EH (cell line): ENCODE measurements at regions not wholly inside any gene's neighbourhood (a gene's known extent, or its start where the extent isn't known, plus 50 kb on each side); places are given as distances from the start of the nearest gene placed in this dataset.
A peak's percentile ranks its signal among the peaks of the same experiment; 100 is the strongest.
"Not testable (repeated sequence)": the region's sequence is repeated elsewhere in the genome, so short reads cannot be mapped to it uniquely, and the experiment has no call there.

ENCODE experiments used
- DNase-seq: peaks from one replicate; pipeline ENCODE4 v3.0.0-alpha.2; 2015; ENCODE audit warnings: low read depth

DNA sequence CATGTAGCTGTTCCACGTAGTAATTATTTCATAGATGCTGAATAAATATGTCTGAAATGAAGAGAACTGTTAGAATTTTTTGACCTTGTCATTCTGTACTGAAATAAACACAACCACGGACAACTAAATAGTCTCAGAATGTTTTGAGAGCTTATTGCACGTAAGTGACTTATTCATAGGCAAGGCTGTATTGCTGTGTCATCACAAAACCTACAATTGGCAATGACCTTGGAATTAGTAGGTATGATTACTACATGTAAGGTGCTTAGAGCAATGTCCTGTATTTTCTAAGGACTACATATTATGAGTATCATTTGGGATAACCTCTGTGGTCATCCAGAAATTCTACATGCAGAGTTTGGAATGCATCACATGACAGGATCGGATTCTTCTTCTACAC lies 237.2 kb upstream of the PUDP start:
- no peak for DNase-seq

DNA sequence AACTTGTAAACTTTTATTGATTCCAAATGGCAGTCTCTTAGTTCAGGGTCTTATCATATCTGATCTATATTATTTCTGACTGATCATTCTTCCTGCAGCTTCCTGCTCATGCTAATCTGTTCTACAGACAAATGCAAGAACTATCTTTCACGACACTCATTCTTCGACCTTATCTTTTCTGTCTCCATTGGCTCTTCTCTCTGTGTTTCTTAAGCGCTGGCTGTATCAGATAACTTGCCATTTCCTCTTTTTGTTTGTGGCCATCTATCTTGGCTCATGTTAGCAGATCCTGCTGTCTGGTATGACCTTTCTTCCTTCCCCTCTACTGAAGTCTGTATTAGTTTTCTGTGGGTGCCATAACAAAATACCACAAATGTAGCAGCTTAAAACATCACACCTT lies 230.5 kb upstream of the PUDP start:
- no peak for DNase-seq

DNA sequence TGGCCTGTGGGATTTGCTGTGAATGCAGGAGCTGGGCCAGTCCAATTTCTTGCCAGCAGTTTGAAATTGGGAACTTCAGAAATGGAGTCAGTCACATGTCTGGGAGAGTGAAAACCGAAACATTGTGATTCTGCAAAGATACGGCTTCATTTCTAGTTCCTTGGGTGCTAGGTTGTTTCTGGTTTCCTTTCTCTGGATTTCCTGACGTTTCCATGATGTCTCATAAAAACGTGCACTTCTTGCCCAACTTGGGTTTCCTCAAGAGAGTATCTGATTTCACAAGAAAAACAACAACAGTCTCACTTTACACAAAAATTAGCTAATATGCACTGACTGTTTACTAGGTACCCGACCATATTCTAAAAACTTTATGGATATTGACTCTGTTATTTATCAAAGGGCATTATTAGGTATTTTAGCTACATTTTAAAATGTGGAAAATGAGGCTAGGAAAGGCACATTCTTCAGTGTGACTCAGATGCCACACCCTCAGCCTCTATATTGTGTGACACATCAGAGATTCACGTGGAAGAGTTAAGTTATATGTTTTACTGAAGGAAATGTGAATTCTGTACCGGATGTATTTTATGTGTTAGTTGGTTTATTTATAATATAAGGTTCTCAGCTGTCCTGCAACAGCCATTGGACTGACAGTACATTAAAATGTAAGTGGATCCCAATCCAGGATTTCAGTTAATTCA lies 225.0 kb upstream of the PUDP start:
- peak; percentile 80 for DNase-seq

DNA sequence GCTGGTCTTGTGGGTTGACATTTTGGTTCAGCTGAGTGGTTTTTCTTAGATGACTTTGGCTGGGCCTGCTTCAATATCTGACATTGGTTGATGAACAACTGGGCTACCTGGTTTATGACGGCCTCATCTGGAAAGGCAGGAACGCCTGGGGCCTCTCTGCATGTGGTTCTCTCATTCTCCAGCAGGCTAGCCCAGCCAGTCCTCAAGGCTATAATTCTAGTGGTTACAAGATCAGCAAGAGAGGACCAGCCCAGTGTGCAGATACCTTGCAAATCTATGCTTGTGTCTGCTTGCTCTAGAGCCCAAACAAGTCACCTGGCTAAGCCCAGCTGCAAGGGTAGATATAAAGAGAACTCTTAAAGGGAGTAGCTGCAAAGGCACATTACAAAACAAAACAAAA lies 214.2 kb upstream of the PUDP start:
- DNase-seq, result no peak

DNA sequence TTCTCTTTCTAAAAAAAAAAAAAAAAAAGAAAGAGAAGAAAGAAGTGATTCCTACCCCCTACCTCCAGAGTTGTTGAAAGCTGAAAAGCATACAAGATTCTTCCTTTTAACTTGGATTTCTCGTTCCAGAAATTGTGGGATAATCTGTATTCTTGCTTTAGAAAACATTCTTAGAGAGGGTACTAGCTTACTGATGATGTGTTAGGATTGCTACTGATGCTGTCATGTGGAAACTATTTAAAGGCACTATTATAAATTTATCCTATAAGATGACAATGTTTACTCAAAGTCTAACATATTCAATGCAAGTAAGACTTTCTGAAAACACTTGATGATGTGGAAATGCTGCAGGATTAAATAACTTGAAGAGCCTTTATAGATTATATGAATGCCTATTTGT lies 204.0 kb upstream of the PUDP start:
- peak; percentile 56 for DNase-seq

DNA sequence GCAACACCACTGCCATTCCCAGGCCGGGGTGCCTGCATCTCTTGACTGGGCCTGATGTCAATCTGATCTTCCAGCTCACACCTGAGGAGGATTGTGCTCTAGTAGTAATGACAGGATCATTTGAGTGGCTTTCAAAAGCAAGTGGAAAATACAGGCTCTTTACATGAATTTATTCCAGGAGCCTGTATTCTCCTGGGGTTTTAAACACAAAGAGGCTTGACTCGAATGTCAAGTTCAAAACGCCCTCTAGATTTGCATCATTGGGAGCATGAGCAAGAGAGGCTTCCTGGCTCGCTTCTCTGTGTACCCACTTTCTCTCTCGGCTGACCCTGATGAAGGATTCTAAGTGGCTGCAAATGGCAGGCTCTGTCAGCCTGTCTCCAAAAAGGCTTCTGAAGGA lies 199.5 kb upstream of the PUDP start:
- DNase-seq, result no peak

DNA sequence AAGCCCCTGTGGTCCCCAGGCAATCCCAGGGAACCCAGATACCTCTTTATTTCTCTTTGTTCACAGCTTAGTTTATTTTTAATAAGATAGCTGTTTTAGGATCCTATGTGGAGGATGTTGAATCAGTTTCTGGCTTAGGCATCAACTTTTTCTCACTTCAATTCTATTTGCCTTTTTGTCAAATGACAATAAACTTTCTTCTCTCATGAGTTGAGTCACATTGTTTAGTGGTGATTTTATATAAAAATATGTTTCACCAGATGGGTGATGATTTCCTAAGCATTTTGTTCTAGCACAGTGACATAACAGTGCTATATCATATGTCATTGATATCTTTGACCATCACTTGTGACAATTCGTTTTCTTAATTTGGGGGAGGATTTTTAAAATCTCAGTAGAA lies 198.1 kb upstream of the PUDP start:
- DNase-seq, result peak; percentile 65

DNA sequence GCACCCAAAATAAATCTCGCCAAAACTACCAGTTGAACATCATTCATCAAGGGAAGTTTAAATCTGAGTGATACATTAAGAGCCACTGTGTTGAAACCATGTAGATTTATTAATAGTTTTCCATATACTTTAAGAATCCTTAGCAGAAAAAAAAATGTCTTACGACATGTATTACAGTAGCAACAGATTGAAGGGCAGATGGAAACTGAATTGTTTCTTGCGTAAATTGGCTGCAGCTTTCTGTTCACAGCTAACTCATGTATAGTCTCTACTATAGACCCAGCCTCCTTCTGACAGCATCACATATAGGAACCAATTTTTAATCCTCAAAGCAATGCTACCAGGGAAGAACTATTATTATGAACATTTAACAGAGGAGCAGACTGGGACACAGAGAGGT lies 195.2 kb upstream of the PUDP start:
- DNase-seq, result no peak

DNA sequence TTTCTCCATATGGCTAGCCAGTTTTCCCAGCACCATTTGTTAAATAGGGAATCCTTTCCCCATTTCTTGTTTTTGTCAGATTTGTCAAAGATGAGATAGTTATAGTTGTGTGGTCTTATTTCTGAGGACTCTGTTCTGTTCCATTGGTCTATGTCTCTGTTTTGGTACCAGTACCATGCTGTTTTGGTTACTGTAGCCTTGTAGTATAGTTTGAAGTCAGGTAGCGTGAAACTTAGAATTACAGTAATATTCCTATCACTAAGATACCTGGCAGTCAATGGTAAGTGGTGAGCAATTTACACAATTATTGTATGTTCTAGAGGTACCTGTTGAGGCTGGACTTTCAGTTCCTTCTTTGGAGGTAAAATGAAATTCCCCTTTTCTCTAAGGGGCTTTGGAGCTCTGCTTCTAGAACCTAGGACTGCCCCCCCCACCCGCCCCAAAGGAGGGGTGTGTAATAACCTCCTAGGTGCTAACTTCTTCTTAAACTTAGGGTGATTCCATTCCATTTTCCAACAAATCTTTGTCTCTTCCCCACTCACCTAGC lies 187.9 kb upstream of the PUDP start:
- DNase-seq, result not testable (repeated sequence)

DNA sequence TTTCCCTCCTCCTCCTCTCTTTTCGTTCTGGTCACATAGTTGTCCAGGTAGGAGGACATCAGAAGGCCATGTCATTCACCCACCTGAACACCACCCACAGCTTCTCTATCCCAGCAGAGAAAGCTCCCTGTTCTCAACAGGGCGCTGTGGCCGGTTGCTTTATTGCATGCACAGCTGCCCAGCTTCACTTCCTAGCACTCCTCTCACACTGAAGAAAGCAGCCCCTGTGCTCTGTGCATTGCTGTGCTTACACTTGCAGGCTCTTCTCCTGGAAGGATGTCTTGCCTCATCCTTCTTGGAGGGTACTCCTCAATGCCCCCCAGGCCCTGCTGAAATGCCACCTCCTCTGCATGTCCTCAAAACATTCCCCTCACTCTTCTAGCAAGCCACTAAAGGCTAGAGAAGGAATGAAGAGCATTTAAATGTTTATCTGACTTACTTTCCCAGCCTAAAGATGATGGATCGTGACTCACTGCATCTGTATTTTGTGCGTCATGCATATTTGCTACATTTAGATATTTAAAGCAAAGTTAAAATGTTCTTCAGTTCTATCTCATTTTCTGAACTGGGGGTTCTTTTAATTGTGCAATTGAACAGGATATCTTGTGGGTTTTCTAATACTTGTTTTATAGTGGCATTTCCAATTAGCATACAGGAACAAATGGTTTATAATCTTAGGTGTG lies 186.4 kb upstream of the PUDP start:
- peak; percentile 94 for DNase-seq

DNA sequence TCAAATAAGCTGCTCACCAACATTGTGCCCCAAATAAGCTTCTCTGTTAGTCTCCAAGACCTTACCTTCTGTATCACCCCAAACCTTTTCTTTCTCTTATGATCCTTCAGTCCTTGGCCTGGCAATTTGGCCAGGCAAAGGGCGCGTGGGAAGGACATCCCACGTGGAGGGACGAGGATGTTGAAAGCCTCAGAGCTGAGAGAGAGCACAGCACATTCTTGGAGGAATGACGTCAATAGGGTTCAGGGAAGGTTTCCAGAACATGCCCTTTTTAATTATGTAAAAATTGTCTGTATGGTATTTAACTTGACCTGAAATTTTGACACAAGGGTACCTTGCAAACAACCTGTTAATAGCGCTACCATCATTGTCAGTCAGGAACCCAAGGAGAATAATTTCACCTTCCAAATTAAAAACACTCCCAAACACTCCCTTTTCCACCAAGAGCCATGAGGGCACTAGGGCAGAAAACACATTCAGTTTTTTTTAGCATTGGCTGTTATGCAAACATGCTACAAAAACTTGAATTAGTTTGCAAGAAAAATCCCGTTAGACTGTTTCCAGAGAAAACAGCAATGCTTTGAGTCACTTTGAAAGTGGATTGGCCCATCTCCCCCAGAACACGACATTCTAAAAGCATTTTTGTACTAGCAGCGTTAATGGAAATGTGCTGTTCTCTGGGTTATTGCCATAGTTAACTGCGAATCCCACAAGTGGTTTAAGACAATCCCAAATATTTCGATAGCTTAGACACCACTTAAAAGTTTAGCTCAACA lies 183.2 kb upstream of the PUDP start:
- peak; percentile 96 for DNase-seq

DNA sequence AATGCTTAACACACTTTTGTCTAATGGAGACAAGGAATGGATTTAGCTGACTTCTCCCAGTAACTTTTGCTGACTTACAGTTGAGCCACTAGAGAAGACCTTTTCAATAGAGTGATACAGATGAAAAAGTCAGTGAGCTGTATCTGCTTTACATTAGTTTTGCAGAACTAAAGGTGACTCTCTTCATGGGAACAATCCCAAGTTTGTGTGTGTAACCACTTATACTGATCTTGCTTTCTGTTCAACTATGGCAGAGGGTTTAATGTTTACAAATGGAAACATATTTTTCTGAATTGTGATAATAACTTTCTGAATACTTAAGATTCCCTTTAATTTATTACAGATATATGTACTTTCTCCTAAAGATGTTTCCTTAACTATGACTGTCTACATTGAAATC lies 182.6 kb upstream of the PUDP start:
- DNase-seq, result peak; percentile 44

DNA sequence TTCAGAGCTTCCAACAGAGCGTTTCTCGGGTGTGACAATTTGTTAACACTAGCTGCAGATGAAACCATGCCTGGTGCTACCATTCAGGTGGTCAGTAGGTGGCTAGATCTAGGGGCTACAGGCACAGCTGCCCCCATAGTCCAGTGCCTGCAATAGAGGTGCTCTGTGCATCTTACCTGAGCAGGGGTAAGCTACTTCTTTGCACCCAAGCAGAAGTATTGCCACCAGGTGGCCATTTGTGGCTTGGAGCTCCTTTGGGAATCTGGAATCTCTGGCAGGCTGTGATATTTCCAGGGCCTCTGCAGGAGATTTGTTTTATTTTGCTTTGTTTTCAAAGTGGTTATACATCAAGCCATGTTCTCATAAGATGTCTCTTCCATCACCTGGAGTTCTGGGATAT lies 170.7 kb upstream of the PUDP start:
- DNase-seq, result no peak

DNA sequence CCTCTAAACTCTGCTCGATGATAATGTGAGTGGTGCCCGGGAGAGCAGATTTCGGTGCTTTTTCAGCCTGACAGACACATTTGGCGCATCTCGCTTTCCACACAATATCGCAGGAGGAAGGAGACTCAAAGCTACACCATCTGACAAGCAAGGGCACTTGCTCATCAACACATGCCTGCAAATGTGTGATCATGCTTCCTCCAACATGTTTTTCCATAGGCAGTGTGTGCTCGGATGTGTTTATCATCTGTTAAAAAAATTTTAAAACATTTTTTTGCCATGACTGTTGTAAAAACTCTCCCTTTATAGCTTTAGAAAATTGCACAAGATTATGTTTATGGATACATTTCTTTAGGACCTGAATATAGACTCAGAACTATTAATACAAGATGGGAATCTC lies 170.3 kb upstream of the PUDP start:
- DNase-seq, result peak; percentile 63

DNA sequence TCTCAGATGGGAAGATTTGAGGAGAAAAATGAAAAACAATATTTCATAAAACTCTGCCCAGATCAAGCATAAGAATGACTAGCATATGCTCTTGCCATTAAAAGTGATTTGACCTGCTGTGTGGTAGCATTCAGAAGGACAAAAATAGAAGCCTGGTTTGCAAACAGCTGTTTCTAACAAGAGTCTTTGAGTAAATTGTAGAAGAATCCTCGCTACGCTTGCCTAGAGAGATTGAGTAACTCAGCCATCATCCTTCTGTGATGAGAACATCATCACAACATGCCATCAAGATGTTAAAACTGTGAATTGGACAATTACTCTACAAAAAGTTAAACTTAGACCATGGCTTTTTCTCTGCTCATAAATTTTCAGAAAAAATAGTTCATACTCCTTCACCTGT lies 168.9 kb upstream of the PUDP start:
- peak; percentile 82 for DNase-seq

DNA sequence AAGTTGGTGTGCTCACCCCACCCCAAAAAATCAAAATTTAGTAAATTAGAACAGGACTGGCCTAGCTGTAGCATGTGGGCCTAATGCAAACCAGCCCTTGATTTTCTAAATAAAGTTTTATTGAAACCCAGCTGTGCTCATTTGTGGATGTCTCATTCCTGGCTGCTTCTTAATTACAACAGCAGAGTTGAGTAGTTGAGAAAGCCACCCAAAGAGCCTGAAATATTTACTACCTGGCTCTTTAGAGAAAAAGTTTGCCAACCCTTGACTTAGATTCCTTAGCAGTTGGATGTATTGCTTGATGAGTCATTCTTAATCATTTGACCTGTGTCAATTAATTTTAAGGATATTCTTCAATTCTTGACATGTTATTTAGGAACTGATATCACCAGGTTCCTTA lies 168.3 kb upstream of the PUDP start:
- DNase-seq, result peak; percentile 56

DNA sequence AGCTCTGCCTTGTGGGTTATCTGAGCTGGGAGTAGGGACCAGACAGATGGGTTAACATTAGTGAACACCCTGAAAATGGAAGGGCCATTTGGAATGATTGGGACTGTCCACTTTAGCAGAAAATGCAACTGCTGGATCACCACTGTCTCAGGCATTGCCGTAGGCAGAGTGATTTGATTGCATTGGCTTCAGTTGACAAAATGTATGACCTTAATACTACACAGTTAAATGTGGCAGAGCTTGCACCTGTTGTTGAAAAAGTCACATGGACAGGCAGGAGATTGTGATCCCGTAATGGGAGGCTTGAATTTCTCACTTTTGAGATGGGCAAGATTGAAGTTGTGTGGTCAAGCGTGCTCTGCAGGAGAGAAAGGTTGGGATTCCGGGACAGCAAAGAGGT lies 166.5 kb upstream of the PUDP start:
- no peak for DNase-seq

DNA sequence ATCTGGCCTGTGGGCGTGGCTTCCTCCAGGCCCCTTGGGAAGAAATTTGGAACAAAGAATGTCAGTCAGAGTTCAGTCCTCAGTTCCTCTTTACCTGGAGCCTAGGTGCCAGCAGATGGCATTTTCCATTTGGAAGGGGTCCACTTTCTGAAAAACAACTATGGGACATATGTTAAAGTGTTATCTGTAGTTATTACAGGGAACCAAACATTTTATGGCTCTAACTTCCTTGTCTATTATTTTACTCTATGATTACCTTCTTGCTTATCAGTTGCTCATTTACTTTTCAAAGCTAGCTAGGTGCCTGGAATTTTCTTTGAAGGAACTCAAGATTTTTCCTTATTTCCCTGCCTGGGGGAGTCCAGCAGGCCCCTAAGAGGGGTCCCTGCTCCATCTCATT lies 159.8 kb upstream of the PUDP start:
- DNase-seq, result no peak

DNA sequence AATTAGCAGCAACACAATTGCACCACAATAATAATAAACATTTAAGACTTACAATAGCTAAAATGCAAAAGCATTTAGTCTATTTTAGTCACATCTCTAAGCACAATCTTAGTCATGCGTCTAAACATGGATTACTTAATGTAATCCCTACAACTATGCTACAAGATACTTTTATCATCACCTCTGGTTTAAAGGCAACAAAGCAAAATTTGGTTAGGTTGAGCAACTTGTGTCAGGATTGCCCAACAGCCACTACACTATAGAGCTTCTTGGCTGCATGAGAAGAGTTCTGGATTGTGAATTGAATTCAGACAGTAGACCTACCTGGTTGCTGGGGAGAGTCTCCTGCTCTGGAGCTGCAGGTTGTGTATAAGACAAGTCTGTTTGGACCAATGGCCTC lies 146.5 kb upstream of the PUDP start:
- peak; percentile 31 for DNase-seq

DNA sequence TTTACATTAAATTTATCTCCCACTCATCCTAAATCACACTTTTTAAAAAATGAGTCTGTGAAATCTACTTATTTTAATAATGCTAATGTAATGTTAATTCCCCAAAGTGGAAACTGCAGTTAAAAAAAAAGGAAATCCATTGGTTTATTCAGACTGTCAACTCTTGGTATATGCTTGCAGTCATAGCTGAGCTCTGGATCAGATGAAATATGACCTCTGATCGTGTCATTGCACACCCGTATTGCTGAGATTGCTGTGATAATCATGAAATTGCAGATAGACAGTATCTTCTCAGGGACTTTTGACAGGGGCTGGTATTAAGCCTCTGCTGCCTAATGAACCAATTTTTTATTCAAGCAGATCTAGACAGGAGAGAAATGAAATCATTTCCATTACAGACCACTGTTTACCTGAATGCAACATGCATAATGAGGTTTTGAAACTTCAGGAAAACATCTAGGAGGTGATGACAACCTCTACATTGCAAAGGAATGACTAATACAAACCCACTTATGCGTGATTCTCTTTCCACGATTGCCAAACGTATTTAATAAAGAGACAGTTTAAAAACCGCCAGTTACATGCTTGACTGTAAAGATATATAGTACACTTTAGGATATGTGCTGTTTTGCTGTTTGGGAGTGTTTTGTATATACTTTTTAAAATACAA lies 138.3 kb upstream of the PUDP start:
- DNase-seq, result peak; percentile 11

DNA sequence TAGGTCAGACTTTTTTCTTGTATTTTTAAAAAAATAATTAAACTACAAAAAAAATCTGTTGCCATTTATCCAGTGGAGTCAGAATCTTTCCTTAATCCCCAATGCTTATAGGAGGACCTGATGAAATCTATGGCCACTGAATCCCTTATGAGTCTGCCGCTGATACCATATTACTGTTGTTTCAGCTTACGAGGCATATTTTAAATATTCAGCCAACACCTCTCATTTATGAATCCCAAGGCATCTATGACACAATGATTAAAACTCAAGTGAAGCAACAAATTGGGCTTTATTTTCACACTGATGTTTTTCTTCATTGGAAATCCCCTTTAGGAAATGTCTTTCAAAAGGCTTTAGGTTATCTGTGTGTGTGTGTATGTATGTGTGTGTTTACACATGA lies 137.8 kb upstream of the PUDP start:
- DNase-seq, result no peak

DNA sequence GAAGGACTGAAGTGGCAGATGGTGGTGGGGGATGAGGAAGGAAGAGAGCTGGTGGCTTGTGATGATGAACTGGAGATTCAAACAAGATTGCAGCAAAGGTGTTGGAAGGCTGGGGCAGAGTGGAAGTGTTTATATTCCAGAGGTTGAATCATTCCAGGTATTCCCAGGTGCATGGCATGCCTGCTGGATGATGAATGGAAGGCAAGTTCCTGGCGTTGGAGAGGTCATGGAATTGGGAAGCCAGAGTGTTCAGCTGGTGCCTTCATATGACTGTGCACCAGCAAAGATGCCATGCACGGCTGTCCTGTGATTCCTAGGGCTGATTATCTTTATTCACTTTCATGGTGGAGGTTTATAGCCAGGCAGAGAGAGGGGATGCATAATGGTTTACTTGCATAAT lies 135.8 kb upstream of the PUDP start:
- DNase-seq, result no peak
